GM12865 (cell line): ENCODE measurements at regions not wholly inside any gene's neighbourhood (a gene's known extent, or its start where the extent isn't known, plus 50 kb on each side); places are given as distances from the start of the nearest gene placed in this dataset.

Source experiments
- DNase-seq: peaks from one replicate; pipeline ENCODE4 v3.0.0; 2010; ENCODE audit warnings: low read depth
- H3K4me3 ChIP-seq: 2 replicates; pipeline ENCODE4 v1.5.1; 2011; ENCODE audit warnings: mild to moderate bottlenecking, low read depth, low read length, control low read depth
- TF ChIP-seq, protein P1 (sequence below): IDR thresholded peaks from 2 replicates; pipeline ENCODE4 v1.5.1; 2011; ENCODE audit warnings: low read length, control low read depth, low read depth, inconsistent platforms; ENCODE audit not compliant: insufficient read depth; ENCODE audit errors: missing control alignments

DNA sequence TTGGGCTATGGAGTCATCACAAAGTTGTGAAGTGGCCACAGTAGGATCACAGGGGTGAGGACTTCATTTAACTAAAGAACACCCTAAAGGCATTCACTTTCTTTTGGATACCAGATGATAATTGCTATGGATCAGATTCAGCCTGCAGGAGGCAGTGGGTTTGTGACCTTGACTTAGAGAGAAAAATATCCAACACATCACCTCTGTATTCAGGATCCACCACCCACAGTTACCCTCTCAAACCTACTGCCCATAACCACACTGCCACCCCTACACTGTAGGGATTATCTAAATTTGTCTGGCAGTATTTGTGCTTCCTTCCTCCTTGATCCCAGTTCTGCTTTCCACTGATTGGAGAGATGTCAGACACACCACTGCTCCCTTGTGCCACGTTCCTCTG, 269.4 kb downstream of the MYCN start:
- TF ChIP-seq, protein P1, sequence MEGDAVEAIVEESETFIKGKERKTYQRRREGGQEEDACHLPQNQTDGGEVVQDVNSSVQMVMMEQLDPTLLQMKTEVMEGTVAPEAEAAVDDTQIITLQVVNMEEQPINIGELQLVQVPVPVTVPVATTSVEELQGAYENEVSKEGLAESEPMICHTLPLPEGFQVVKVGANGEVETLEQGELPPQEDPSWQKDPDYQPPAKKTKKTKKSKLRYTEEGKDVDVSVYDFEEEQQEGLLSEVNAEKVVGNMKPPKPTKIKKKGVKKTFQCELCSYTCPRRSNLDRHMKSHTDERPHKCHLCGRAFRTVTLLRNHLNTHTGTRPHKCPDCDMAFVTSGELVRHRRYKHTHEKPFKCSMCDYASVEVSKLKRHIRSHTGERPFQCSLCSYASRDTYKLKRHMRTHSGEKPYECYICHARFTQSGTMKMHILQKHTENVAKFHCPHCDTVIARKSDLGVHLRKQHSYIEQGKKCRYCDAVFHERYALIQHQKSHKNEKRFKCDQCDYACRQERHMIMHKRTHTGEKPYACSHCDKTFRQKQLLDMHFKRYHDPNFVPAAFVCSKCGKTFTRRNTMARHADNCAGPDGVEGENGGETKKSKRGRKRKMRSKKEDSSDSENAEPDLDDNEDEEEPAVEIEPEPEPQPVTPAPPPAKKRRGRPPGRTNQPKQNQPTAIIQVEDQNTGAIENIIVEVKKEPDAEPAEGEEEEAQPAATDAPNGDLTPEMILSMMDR, result no peak
- DNase-seq, result no peak
- no peak overlapping the region for H3K4me3 ChIP-seq

DNA sequence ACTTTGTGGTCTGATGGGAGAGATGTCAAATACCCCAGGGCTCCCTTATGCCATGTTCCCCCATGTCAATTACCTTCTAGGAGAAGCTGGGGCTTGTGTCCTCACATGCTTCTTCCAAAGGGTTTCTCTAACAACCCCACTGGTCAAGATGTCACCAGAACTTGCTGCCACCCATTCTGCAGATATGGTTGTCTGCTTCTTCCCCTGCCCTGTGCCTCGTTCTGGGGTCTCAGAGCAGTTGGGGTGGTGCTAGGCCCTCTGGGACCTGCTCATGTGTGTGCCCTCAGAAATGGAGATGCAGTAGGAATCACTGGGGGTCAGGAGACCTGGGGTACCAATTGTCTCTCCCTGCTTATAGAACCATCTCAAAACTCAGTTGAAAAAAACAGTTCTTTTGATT, 268.6 kb downstream of the MYCN start:
- H3K4me3 ChIP-seq, result no peak overlapping the region
- DNase-seq, result no peak
- TF ChIP-seq, protein P1, result no peak

- H3K4me3 ChIP-seq, result no peak overlapping the region
- no peak for DNase-seq
- TF ChIP-seq, protein P1, result no peak
Measured at GRCh38 chr2:16208241-16208797, 268.0 kb downstream of the MYCN start.

- H3K4me3 ChIP-seq, result no peak overlapping the region
- TF ChIP-seq, protein P1, result no peak
- no peak for DNase-seq
Measured at GRCh38 chr2:16207611-16208010, 267.3 kb downstream of the MYCN start.

DNA sequence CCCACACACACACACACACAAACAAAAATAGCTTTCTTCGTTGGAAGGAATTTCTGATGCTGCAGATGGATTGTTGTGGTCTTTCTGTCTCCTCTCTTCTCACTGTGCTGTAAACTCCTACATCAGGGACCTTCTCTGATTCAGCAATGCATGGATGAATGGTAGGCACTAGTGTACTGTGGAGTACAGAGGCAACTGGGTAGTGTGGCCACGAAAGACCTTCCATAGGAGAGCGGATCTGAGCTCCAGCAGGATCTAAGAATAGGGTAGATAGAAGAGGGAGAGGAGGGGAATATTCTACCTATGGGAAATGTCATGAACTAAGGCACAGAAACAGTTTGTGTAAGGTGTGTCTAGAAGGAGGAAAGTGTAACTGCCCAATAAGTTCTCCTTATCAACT, 266.8 kb downstream of the MYCN start:
- no peak for DNase-seq
- TF ChIP-seq, protein P1, result no peak
- no peak overlapping the region for H3K4me3 ChIP-seq

- TF ChIP-seq, protein P1, result no peak
Measured at GRCh38 chr2:16206191-16206944, 266.0 kb downstream of the MYCN start.

More at GRCh38 chr2:16206191-16206944, 266.0 kb downstream of the MYCN start:
- no peak overlapping the region for H3K4me3 ChIP-seq
- no peak for DNase-seq
